Stimulated activated CD8-positive, alpha-beta memory T cell treated with anti-CD3 and anti-CD28 coated beads, Interleukin-4, amount 100 ng/mL, for 48 hours (primary cell): ENCODE measurements at regions not wholly inside any gene's neighbourhood (a gene's known extent, or its start where the extent isn't known, plus 50 kb on each side); places are given as distances from the start of the nearest gene placed in this dataset.
A peak's percentile ranks its signal among the peaks of the same experiment; 100 is the strongest.
"Not testable (repeated sequence)": the region's sequence is repeated elsewhere in the genome, so short reads cannot be mapped to it uniquely, and the experiment has no call there.

ENCODE experiments used
- DNase-seq: peaks from one replicate; pipeline ENCODE4 v3.0.0-alpha.2; 2020

DNA sequence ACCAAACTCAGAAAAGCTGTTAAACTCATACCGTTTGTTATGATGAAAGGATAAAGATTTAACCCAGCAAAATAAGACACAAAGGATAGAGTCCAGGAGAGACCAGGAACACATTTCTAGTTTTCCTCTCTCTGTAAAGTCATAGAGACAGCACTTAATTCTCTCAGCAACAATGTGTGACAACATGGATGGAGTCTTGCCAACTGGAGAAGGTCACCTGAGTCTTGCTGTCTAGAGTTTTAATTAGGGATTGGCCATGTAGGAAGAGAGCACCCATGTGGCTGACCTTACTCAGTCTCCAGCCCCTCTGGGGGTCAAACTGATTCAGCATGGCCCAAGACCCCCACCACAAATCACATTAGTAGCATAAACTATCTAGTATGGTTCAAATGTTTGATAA is 151.0 kb upstream of the ATF7IP start:
- no peak for DNase-seq

DNA sequence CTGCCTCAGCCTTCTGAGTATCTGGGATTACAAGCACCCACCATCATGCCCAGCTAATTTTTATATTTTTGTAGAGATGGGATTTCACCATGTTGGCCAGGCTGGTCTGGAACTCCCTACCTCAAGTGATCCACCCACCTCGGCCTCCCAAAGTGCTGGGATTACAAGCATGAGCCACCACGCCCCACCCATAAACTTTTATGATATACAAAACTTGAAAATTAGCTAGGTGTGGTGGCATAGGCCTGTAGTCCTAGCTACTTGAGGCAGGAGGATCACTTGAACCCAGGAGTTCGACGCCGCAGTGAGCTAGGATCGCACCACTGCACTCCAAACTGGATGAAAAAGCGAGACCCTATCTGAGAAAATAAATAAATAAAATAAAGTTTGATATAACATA is 149.5 kb upstream of the ATF7IP start:
- not testable (repeated sequence) for DNase-seq

DNA sequence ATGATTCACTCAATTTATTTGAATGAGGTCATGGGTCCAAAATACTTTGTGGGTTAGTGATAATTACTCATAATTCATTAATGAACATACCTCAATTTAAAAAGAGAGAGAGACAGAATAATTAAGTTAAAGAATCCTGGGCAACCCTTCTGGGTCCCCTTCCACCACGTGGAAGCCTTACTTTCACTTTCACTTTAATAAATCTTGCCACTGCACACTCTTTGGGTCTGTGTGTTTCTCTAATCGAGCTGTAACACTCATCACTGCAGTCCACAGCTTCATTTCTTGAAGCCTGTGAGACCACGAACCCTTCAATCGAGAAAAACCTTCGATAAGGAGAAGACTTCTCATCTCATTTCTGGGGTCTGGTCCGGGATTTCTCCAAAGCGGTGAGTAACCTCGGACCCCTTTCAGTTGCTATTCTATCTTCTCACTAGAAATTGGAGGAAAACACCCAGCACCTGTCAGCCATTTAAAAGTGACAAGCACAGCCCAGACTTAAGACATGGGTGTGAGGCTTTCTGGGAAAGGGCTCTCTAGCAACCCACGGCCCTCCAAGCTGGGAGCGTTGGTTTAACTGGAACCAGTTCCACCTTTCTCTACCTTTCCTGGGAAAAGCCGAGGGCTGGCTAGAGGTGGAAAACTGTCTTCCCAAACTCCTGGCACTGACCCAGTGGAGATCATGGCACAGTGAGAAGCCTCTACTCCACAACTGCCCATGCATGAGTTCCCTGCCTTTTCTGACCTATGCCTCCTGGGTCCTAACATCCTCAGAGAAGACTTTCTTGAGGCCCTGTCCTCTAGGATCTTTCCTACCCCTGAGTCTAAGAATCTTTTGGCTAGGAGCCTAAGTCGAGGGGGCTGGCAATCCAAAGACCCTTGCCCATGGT is 148.8 kb upstream of the ATF7IP start:
- peak; percentile 28 for DNase-seq

DNA sequence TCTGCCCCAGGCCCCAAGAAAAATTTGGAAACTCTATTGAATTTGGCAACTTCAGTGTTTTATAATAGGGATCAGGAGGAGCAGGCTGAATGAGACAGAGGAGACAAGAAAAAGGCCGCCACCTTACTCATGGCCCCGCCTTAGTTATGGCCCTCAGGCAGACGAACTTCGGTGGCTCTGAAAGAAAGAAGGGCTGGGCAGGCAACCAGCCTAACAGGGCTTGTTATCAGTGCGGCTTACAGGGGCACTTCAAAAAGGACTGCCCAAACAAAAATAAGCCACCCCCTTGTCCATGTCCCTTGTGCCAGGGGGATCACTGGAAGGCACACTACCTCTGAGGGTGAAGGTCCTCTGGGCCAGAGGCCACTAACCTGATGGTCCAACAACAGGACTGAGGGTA is 146.3 kb upstream of the ATF7IP start:
- DNase-seq, result no peak

DNA sequence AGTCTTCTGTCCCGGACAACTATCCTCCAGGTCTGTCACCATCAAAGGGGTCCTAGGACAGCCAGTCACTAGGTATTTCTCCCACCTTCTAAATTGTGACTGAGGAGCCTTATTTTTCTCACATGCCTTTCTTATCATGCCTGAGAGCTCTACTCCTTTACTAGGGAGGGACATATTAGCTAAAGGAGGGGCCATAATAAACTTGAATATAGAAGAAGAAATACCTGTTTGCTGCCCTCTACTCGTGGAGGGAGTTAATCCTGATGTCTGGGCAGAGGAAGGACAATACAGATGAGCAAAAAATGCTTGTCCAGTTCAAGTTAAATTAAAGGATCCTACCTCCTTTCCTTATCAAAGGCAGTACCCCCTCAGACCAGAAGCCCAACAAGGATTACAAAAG is 145.8 kb upstream of the ATF7IP start:
- not testable (repeated sequence) for DNase-seq

DNA sequence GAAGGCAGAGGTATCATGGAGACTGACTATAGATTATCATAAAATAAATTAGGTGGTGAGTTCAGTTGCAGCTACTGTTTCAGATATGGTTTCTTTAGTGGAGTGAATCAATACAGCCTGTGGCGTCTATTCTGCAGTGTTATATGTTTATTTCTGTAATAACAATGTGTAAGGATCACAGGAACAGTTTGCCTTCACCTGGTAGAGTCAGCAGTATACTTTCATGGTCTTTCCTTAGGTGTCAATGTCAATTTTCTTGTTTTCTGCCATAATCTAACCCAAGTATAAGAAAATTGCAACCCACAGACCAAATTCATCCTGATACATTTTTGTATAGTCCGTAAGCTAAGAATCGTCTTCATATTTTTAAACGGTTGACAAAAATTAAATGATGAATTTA is 140.4 kb upstream of the ATF7IP start:
- no peak for DNase-seq

DNA sequence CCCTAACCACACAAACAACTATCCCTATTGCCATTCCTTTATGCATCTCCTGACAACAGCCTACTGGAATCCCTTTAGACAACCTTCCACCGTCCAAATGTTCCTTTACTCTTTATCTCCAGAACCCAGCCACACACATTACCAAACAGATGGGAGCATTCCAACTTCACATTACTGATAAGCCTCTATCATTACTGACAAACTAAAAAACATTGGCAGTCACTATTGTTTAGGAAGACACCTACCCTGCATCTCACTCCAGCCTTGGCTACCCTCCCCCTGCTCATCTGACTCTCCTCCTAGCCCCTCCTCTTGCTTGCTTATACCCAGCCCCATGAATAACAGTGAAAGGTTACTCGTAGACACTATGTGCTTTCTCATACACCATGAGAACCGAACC is 130.3 kb upstream of the ATF7IP start:
- not testable (repeated sequence) for DNase-seq

DNA sequence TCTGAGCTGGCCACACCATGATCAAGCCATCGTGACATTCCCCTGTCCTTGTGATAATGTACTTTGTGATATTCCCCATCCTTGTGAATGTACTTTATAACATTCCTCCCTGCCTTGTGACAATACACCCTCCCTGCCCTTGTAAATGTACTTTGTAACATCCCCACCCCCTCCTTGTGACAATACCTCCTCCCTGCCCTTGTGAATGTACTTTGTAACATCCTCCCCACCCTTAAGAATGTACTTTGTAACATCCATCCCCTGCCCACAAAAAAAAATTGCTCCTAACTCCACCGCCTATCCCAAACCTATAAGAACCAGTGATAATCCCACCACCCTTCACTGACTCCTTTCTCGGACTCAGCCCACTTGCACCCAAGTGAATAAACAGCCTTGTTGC is 128.8 kb upstream of the ATF7IP start:
- not testable (repeated sequence) for DNase-seq

DNA sequence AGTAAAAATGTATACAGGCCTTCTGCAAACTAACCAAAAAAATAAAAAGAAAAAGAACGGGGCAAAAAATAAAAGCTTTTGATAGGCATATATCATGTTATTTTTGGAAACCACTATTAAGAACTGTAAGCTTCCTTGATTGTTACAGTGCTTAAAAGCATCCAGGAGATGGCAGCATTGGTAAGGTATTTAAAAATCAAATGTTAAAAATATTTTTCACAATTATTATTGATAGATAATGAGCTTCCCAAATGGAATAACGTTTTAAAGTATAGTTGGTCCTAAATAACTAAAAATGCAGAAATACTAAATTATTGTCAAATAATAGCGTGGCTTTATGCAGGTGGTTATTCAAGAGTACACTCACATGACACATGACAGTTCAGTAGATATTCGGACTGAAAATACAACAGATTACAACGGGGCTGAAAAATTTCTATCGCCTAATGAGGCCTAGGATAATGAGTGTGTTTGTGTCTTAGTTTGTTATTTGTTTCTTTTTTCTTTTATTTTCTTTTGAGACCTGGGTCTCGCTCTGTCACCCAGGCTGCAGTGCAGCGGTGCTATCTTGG is 127.2 kb upstream of the ATF7IP start:
- DNase-seq, result no peak

DNA sequence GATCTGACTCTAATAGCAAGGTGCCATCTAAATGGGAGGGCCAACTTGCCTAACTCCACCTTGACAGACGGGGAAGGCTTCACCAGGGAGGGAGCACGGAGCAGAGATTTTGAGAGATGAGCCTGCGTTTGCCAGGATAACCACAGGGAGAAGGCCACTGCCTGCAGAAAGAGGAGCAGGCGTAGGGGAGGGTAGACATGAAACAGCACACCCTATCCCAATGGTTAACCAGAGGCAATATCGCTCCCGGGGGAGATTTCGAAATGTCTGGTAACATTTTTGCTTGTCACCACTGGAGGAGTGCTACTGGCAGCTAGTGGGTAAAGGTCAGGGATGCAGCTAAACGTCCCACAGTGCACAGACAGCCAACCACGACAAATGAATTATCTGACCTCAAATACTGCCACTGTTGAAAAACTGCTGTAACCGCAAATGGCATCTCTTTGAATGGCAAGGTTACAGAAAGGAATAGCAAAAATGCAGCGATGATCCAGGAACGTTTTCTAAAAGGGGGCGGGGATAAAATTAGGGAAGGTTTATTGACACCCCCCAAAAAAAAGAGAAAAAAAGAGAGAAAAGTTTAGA is 126.0 kb upstream of the ATF7IP start:
- DNase-seq, result peak; percentile 51

DNA sequence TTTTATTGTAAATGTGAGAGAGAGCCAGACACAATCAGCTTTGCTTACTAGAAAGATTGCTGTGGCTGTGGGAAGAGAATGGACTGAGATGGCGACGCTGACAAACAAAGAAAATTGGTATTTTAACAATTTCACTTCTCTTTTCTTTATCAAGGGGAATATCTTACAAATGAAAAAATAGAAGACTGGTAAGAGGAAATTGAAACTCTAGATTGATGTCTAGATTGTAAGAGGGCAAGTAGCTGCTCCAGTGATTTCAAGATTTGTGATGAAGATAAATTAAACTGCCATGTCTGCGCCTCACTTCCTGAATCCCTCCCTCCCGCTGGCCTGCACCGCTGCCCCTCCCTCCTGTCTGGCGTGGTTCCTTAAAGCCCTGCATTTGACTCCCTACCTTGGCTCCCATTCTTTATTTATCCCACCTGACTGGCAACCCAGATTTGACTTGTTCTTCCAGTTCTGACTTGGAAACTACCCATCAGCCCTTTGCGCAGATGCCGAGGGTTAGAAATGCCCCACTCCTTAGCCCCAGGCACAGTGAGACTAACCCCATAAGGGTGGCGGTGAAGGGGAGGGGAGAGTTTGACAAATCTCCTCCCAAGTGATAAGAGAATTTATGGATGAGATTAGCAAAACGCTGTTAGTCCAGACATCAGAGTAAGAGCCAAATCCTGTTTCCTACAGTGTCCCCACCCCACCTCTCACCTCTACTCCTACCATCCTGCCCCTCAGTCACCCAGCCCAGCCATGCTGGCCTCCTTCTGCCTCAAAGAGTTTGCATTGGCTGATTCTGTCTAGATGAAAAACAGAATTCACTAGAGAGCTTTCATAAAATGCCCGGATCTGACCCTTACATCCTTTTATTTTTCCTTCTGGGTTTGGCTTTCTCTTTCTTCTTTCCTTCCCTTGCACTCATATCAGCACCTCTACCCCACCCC is 125.3 kb upstream of the ATF7IP start:
- no peak for DNase-seq

DNA sequence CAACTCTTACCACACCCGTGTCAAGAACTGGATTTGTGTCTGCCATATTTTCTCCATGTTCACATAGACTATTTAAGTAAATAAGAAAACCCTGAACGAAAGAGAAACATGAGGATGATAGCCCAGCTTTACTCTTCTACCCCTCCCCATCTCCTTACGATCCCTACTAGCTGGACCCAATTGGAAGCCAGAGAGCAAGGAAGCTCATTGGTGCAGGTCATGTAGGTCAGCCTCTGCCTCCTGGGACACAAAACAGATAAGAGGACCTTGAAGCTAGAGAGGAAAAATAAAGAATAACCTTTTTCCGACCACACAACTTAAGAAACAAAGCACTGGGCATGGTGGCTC is 124.6 kb upstream of the ATF7IP start:
- no peak for DNase-seq

DNA sequence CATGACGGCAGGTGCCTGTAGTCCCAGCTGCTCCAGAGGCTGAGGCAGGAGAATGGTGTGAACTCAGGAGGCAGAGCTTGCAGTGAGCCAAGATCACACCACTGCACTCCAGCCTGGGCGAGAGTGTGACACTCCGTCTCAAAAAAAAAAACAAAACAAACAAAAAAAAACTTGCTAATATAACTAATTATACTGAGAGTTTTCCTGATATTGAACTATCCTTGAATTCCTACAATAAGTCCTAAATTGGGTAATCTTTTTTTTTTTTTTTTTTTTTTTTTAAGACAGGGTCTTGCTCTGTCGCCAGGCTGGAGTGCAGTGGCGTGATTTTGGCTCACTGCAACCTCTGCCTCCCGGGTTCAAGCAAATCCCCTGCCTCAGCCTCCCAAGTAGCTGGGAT is 122.7 kb upstream of the ATF7IP start:
- DNase-seq, result not testable (repeated sequence)

DNA sequence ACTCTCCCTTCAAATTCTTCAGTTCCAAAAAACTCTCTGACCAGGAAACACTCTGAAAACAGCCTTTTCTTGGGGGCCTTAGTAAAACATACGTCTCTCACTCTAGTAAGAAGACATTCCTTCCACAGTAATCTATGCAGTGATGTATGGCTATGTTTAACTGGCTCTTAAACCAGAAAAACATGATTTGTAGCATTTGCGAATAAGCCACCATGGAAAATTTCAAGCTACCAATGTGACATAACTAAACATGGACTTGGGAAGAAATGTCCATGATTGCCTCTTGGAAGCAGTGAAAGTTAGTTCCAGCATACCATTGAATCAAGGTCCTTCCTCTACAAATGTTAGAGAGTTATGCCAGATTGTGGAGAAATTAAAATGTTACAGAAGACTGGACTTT is 121.5 kb upstream of the ATF7IP start:
- no peak for DNase-seq

DNA sequence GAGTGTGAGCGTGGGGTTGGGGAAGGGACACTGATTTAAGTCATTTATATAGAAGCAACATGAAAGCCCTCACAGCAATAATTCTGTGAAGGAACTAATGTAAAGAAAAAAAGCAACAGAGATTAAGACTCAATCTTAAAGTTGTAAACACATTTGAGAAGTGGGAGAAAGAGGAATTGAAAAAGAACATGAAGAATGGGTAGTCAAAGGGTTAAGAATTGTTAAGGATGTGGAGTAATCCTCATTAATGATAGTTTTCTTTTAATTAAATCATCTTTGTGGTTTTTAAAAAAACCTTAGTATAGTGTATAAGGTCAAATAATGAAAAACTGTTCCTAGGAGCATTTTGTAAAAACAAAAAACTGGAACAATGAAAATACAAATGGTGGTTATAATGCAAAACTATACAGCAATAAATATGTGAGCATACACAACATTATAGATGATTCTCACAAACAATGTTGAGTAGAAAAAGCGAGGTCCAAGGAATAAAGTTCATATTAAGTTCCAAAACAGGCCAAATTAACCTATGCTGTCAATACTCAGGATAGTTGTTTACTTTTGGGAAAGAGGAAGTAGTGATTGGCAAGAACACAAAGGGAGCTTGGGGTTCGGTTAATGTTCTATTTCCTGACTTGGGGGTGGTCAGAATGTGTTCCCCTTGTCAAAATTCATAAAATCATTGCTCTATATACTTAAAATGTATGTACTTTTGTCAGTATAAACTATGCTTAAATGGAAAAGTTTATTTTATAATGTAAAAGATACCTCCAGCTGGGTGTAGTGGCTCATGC is 120.4 kb upstream of the ATF7IP start:
- DNase-seq, result no peak

DNA sequence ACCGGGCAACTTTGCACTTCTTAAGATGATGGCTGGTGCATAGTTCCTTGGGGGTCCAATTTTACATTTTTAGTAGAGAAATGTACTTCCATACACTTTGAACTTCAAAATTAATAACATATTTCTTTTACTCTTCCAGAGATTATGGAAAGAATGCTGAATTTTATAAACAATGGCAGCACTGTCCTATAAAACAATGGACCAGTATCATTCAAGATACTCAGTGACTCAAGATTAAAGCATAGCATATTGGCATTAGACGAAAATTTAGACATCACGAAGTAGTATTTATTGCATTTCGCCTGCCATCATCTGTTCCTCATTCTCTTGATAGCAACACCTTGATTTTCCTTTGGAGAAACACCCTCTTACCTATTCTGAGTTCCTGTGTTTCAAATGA is 118.3 kb upstream of the ATF7IP start:
- no peak for DNase-seq

DNA sequence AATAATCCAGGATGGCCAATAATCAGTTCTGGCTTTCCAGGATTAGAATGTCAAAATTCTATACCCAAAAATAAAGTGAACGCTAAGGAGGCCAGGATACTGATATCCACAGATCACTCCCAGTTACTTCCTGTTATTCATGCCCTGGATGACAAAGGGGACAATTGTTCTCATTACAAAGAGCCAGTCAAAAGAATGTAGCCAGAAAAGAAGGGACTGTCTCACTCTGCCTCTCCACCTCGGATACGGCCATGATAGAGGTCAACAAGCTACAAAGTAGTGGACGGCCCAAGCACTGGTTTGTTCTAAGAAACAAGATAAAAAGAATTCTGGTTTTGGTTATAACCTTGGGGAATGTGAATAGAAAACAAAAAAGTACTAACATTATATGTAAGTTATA is 116.1 kb upstream of the ATF7IP start:
- no peak for DNase-seq

DNA sequence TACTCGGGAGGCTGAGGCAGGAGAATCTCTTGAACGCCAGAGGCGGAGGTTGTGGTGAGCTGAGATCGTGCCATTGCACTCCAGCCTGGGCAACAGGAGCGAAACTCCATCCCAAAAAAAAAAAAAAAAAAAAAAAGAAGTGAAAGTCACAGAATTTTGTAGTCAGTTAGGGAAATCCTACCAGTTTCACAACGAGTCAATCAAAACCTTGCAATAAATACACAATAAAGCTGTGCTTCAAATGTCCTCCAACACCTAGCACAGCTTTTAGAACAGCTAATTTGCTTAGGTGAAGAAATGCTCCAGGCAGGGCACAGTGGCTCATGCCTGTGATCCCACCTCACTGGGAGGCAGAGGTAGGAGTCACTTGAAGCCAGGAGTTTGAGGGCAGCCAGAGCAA is 112.8 kb upstream of the ATF7IP start:
- no peak for DNase-seq

DNA sequence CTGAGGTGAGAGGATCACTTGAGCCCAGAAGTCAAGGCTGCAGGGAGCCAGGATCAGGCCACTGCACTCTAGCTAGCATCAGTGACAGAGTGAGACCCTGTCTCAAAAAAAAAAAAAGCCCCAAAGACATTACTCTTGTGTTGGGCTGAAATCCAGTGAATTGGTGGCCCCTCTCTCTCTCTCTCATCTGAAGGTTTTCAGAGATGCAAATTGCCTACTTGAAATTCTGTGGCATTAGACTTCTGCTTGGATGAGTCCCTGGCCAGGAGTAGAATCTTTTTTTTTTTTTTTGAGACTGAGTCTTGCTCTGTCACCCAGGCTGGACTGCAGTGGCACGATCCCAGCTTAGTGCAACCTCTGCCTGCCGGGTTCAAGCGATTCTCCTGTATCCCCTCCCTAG is 112.0 kb upstream of the ATF7IP start:
- DNase-seq, result no peak

DNA sequence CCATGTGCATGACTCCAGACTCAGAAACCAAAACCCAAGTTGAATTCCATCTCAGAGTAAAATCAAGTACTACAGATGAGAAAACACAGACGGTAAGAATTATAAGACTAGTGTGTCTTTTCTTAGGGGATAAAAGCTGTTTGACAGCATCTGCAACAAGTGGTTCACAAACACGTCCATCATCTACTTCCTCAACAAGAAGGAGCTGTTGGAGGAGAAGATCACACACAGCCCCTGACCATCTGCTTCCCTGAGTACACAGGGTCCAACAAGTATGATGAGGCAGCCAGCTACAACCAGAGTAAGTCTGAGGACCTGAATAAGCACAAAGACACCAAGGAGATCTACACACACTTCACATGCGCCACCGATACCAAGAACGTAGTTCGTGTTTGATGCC is 110.7 kb upstream of the ATF7IP start:
- DNase-seq, result no peak

DNA sequence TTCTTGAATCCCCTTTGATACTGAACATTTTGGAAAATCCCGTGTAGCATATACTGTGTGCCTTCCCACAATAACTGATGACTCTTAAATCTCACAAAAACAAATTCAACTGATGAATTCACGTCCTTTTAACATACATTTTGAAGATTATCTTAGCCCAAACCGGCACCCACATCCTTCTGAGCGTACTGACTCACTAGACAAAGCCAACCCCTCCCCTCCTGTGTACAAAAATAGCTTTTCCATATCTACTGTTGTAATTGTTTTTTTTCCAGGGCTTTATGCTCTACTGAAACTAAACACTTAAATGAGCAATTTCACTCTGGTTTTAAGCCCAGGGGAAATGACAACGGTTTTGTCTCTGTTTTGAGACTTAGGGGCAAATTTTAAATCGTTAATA is 109.4 kb upstream of the ATF7IP start:
- DNase-seq, result peak; percentile 48

DNA sequence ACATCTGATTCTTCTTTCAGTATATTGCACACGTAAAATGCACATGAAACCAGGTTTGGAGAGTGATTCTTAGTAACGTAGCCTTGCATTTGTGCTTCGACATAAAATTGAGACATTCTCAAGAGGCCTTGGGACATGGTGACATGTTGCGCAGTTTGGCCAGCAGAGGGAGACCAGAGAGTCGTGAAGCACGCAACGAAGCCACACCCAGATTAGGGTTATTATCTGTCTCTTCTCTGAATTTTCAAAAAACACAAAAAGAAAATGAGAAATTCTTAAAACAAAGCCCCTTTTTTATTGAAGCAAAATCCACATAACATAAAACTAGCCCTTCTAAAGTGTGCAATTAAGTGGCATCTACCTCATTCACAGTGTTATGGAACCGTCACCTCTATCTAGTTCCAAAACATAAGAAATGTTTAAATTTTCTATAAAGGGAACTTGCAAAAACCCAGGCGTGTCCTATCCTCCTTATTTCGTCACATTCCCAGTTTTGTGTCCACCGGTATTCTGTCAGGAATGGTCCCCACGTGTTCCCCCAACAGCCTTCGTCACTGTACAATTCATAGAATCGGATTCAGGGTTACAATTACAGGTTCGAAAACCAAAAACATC is 108.8 kb upstream of the ATF7IP start:
- peak; percentile 79 for DNase-seq
